Frontal cortex (tissue), 3 donors: ENCODE measurements at regions not wholly inside any gene's neighbourhood (a gene's known extent, or its start where the extent isn't known, plus 50 kb on each side); places are given as distances from the start of the nearest gene placed in this dataset.
"Not testable (repeated sequence)": the region's sequence is repeated elsewhere in the genome, so short reads cannot be mapped to it uniquely, and the experiment has no call there.

Source experiments
- DNase-seq, 2 donors: peaks; one replicate each; pipeline ENCODE4 v3.0.0; 2012; ENCODE audit warnings: low spot score in 2 of 2
- FAIRE-seq: peaks from 2 replicates; lab custom pipeline; 2012; peaks lifted over from hg19 to GRCh38; lab: Jason Lieb, UNC
- donor health status: control.
- donor health status: control.
- donor health status: control.

DNA sequence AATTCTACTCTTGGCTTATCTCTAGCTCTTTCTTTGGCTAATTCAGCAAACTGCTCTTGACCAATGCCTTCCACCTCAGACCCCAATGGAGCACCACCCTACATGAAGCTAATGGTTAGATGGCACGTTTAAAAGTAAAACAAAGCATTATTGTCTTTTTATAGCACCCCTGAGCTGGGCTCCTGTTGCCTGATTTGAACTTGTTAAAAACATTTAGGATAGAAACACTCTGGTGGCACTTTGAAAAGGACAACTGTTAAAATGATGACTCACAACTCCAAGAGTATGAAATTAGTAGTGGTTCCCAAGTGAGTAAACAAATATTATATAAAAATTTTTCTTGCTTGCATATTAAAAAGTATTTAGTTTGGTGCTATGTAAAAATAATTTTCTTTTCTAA lies 299.6 kb upstream of the DCN start:
- DNase-seq (no peak), FAIRE-seq (no peak)

DNA sequence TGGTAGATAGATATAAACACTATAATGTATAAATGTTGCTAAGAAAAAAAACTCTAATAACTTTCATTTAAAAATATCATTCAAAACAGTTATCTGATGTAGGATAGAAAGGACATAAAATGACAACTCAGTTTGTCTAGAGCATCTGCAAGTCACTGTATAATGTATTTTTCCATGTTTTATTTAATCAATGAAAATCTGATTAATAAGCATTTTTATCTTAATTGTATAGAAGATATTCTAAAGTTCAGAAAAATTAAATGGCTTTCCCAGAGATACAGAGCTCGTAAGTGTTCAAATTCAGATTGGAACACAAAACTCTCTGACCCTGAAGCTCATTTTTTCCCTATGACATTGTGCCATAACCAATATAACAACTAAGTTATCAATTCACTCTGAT lies 295.9 kb upstream of the DCN start:
- DNase-seq = no peak
- FAIRE-seq = no peak

DNA sequence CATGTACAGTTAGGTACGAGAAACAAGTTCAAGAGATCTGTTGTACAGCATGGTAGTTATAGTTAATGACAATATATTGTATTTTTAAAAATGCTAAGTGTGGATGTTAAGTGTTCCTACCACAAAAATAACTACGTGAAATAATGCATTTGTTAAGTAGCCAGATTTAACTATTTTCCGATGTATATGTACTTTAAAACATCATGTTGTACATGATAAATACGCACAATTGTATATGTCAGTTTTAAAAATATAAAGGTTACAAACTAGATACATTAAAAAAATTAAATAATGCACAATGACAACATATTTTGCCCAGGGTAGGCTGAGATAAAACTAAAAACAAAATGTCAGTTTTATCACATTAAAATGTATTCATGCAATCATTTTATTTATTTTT lies 285.1 kb upstream of the DCN start:
- DNase-seq = no peak
- FAIRE-seq = no peak

- FAIRE-seq = no peak
These were observed 278.4 kb upstream of the DCN start for GRCh38 chr12:91461061-91461460.

GRCh38 chr12:91460469-91460868 lies 277.9 kb upstream of the DCN start:
- no peak for FAIRE-seq

More at GRCh38 chr12:91461061-91461460, 278.4 kb upstream of the DCN start:
- DNase-seq = no peak

GRCh38 chr12:91455321-91455720 lies 272.7 kb upstream of the DCN start:
- FAIRE-seq (no peak), DNase-seq (no peak)

More at GRCh38 chr12:91460469-91460868, 277.9 kb upstream of the DCN start:
- DNase-seq = no peak

DNA sequence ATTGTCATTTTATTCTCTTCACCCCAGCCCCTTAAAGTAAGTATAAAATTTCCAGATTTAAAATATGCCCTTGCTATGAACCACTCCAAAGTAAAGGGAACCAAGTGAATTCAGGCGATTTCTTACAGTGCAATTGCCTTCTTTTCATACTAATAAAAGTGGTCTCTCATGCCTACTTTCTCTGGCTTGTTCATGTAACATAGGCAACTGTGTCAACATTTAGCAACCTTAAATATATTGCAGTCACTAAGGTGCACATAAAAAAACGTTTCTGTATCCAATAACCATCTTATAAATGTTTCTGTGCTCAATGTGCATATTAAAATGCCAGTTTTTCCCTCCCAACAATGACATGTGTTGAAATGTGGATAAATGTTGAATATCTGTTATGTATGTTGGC lies 271.6 kb upstream of the DCN start:
- no peak for FAIRE-seq

GRCh38 chr12:91452464-91452863 lies 269.8 kb upstream of the DCN start:
- FAIRE-seq, DNase-seq: not testable (repeated sequence)

More for the DNA sequence above, 271.6 kb upstream of the DCN start:
- DNase-seq = no peak

GRCh38 chr12:91441993-91442952 lies 259.7 kb upstream of the DCN start:
- DNase-seq = no peak
- FAIRE-seq = no peak

DNA sequence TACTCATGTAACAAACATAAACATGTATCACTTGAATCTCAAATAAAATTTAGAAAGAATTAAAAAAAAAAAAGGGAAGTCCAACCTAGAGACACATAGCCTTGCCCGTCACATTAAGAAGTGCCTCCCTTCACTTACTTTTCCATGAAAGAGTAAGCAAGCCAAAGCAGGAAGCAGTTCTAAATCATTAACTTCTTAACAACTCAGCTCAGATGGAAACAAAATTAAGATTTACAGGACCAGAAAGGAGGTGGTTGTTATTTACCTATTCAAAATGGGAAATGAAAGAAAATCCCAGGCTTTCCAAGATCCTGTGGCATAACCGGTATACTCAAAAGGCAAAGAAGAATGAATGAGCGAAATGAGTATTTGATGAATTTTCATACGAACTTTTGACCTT lies 258.6 kb upstream of the DCN start:
- DNase-seq (no peak), FAIRE-seq (no peak)

GRCh38 chr12:91434081-91434480 lies 251.5 kb upstream of the DCN start:
- no peak for DNase-seq
- FAIRE-seq = no peak

- FAIRE-seq = peak; percentile 49
These were observed 250.1 kb upstream of the DCN start for GRCh38 chr12:91432755-91433154.

GRCh38 chr12:91432089-91432488 lies 249.5 kb upstream of the DCN start:
- FAIRE-seq (no peak), DNase-seq (no peak)

More at GRCh38 chr12:91432755-91433154, 250.1 kb upstream of the DCN start:
- DNase-seq = no peak

- DNase-seq = no peak
- no peak for FAIRE-seq
These were observed 241.9 kb upstream of the DCN start for GRCh38 chr12:91424506-91424905.

DNA sequence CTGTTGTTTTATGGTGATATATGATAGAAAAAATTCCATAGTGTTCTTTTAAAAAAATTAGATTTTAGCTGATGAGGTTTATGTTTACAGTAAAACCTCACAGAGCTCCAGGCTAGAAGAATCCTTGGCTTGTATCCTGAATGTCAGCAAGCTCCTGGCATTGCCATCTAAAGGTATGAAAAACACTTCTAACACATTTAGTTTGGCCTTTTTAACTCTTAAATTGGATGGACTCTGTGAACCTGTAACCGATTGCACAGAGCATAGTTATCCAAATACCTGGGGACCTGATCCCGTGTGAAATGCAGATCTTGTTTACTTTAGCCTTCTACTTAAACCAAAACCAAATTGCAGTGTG lies 241.1 kb upstream of the DCN start:
- FAIRE-seq (no peak), DNase-seq (no peak)

DNA sequence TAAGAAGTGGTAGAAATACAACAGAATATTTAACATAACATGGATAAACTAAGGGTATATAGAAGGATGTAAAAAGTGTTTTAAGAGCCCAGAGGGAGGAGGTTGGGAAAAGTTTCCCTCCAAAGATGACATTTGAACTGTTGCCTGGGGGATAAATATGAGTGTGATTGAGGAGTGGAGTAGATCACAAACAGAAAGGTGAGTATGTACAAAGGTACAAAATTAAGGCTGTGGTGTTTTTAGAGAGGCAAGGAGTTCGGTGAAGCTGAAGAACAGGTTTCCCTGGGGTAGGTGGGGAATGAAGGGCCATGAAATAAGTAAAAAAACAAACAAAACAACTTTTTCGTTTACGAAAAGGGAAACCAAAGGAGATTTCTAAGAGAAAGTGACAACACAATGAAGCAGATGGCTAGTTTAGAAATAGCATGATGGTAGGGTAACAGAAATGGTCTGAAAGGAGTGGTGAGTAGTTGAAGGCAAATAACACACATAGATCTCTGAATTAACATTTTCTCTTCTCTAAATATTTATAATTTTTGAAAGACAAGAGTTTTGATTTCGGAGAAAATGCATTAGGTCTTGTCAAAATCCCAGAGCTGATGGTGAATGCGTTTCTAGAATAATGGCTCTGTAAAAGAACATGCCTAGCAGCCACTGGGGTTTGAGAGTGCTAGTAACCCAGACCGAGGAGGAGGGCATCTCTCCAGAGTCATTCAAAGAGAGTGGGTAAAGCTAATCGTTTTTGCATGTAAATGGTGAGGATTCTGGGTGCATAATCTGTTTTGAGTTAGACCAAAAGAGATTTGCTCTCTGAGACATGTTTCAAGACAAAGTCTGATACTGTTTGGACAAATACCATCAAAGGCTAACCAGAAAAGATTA lies 240.4 kb upstream of the DCN start:
- no peak for FAIRE-seq
- DNase-seq = no peak

- no peak for DNase-seq
- FAIRE-seq = no peak
These were observed 239.5 kb upstream of the DCN start for GRCh38 chr12:91422127-91422526.

GRCh38 chr12:91419809-91420208 lies 237.2 kb upstream of the DCN start:
- FAIRE-seq = no peak
- no peak for DNase-seq

GRCh38 chr12:91418221-91419090 lies 235.8 kb upstream of the DCN start:
- DNase-seq (no peak), FAIRE-seq (no peak)

DNA sequence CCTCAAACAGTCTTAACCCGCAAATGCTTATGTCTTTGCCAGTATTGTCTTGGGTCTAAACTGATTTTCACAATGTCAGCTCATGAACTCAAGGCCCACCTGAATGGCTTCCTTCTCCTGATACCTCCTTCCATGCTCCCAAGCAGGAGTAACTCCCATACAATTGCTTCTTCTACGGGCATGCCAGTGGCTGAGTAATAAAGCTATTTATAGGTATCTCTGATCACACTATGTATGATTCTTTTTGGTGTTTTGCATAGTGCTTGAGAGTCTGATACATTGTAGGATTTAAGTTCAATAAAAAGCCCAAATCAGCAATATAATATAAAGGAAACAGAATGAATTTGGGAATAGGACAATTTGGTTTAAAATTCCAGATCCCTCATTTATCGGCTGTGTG lies 235.0 kb upstream of the DCN start:
- FAIRE-seq (no peak), DNase-seq (no peak)
